GM18505 (cell line): ENCODE measurements at regions not wholly inside any gene's neighbourhood (a gene's known extent, or its start where the extent isn't known, plus 50 kb on each side); places are given as distances from the start of the nearest gene placed in this dataset.

Source experiments
- ATAC-seq: cut with Tn5 transposase; IDR thresholded peaks from one replicate; pipeline ENCODE4 v1.9.1; 2021; ENCODE audit not compliant: unreplicated experiment
- POLR2A ChIP-seq: IDR thresholded peaks from 4 replicates; pipeline ENCODE4 v1.6.1; 2011; ENCODE audit warnings: borderline replicate concordance; ENCODE audit not compliant: insufficient read depth, insufficient read length; ENCODE audit errors: extremely low read depth

DNA sequence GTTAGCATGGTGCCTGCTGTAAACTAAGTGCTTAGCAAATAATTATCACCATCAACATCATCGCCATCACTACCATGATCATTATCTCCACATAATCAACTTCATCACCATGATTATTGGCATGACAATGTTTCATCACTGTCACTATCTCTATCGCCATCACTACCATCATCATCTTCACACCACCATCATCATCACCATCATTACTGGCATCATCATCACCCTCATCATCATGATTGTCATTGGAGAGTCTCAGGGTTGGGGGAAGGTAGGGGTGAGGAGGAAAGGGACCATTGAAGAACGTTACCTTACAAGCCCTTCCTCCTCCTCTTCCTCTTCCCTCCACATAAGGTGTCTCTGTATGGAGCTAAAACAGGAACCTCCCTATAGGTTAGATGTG lies 54.9 kb upstream of the GPR26 start:
- ATAC-seq = no peak
- TF ChIP-seq POLR2A = no peak

DNA sequence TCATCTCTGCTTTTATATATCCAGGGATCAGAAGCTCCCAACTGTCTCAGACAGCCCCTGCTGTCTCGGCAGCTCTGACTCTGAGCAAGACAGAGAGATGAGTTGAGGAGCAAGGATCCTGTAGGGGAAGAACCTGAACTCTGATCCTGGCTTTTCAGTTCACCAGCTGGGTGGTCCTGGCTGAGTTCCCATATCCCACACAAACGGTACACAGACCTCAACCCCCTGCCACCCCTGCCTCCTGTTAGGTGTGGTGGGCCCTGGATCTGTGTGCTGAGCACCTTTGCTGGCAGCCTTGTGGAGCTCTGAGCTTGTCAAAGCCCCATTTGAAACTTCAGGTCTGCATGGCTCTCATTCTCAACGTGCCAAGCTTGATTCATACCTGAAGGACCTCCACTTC lies 54.3 kb upstream of the GPR26 start:
- no peak for TF ChIP-seq POLR2A
- ATAC-seq = no peak

DNA sequence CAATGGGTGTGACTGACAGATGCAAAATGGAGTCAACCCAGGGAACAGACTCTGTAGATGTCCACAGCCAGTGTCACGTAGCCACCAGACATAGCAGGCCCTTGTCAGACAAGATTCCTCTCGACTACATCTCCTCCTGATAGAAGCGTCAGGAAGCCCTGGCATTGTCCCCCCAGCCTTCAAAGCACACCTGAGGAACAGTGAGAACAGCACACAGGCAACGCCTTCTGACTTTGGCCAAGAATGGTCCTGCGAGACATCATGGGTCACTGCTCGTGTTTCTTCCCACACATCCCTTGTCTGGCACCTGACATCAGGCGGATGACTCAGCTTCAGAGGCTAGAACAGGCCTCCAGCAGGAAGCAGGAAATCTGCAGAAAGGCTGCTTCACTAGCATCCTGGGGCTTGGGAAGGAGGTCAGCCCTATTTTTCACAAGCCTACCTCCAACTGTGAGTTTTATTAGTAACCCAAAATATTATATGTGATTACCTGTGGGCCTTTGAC lies 52.8 kb upstream of the GPR26 start:
- no peak for TF ChIP-seq POLR2A
- no peak for ATAC-seq

DNA sequence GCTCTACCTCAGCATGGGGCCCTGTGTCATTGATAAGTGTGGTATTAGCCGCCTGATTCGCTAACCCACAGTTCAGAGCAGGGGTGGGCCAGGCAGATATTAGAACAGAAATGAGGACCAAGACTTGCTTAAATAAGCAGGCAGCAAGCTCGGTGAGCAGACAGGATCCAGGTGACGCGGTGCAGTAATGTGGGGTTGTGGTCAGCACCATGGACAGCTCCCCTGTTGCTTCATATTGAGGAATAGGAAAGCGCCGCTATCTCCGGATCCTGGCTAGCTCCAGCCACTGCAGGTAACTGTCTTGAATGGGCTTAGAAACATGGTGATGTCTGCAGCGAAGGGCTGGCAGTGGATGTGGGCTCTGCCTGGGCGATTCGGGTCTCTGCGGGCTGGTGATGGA lies 51.3 kb upstream of the GPR26 start:
- TF ChIP-seq POLR2A = no peak
- ATAC-seq = no peak
